ENCODE measurements at regions not wholly inside any gene's neighbourhood (a gene's known extent, or its start where the extent isn't known, plus 50 kb on each side); places are given as distances from the start of the nearest gene placed in this dataset.

- no peak for TF ChIP-seq CTCF (conservative IDR thresholded peaks at IDR 0.05)
- Mint-ChIP-seq H3K36me3 (ENCODE audit: low read depth) (no peaks in the 10 kb centered on the region), H3K9me3 (no peaks in the 10 kb centered on the region), H3K27ac (ENCODE audit: unreplicated experiment) (no peak overlapping the region), H3K4me1 (peaks cover 13% of the 10 kb centered on the region), H3K4me3 (no peak overlapping the region), H3K27me3 (ENCODE audit: low read depth) (no peaks in the 10 kb centered on the region)
- DNase-seq (ENCODE audit: low read depth, low spot score), result no peak
Observed at GRCh38 chr10:118522791-118523498, 72.5 kb downstream of the PRLHR start.

- Mint-ChIP-seq H3K36me3 (ENCODE audit: low read depth) (no peaks in the 10 kb centered on the region), H3K4me3 (no peak overlapping the region), H3K4me1 (peaks cover 13% of the 10 kb centered on the region), H3K27ac (ENCODE audit: unreplicated experiment) (no peak overlapping the region), H3K9me3 (peaks cover 3% of the 10 kb centered on the region), H3K27me3 (ENCODE audit: low read depth) (no peaks in the 10 kb centered on the region)
- DNase-seq (ENCODE audit: low read depth, low spot score), result no peak
- no peak for TF ChIP-seq CTCF (conservative IDR thresholded peaks at IDR 0.05)
Observed at GRCh38 chr10:118521415-118522117, 73.9 kb downstream of the PRLHR start.

GRCh38 chr10:118520116-118520742, 75.2 kb downstream of the PRLHR start:
- Mint-ChIP-seq H3K4me3 (no peak overlapping the region), H3K27ac (ENCODE audit: unreplicated experiment) (no peak overlapping the region), H3K36me3 (ENCODE audit: low read depth) (no peaks in the 10 kb centered on the region), H3K4me1 (peaks cover 13% of the 10 kb centered on the region), H3K9me3 (peaks cover 5% of the 10 kb centered on the region), H3K27me3 (ENCODE audit: low read depth) (no peaks in the 10 kb centered on the region)
- DNase-seq (ENCODE audit: low read depth, low spot score), result no peak
- no peak for TF ChIP-seq CTCF (conservative IDR thresholded peaks at IDR 0.05)

GRCh38 chr10:118518095-118518494, 77.4 kb downstream of the PRLHR start:
- Mint-ChIP-seq H3K27ac (ENCODE audit: unreplicated experiment) (no peak overlapping the region), H3K4me3 (no peak overlapping the region), H3K27me3 (ENCODE audit: low read depth) (no peaks in the 10 kb centered on the region), H3K36me3 (ENCODE audit: low read depth) (no peaks in the 10 kb centered on the region), H3K9me3 (peaks cover 10% of the 10 kb centered on the region), H3K4me1 (peaks cover 13% of the 10 kb centered on the region)
- TF ChIP-seq CTCF (conservative IDR thresholded peaks at IDR 0.05), result no peak
- no peak for DNase-seq (ENCODE audit: low read depth, low spot score)

GRCh38 chr10:118516716-118517115, 78.7 kb downstream of the PRLHR start:
- Mint-ChIP-seq H3K36me3 (ENCODE audit: low read depth) (no peaks in the 10 kb centered on the region), H3K27me3 (ENCODE audit: low read depth) (no peaks in the 10 kb centered on the region), H3K9me3 (peaks cover 10% of the 10 kb centered on the region), H3K4me1 (peaks cover 13% of the 10 kb centered on the region), H3K4me3 (no peak overlapping the region), H3K27ac (ENCODE audit: unreplicated experiment) (no peak overlapping the region)
- DNase-seq (ENCODE audit: low read depth, low spot score), result no peak
- no peak for TF ChIP-seq CTCF (conservative IDR thresholded peaks at IDR 0.05)
